DOHH2 (cell line): ENCODE measurements at regions not wholly inside any gene's neighbourhood (a gene's known extent, or its start where the extent isn't known, plus 50 kb on each side); places are given as distances from the start of the nearest gene placed in this dataset.
"Not testable (repeated sequence)": the region's sequence is repeated elsewhere in the genome, so short reads cannot be mapped to it uniquely, and the experiment has no call there.

Experiments
- H3F3A ChIP-seq: fragments of 200-600 bp; sonication (generic), shearing (Covaris generic); 2 replicates; pipeline ENCODE4 v1.6.0; 2016; ENCODE audit warnings: antibody characterized with exemption, mild to moderate bottlenecking; ENCODE audit not compliant: control insufficient read depth, insufficient read depth
- H3K27ac ChIP-seq: fragments of 200-600 bp; sonication (generic); 2 replicates; pipeline ENCODE4 v1.5.1; 2014; ENCODE audit warnings: low read depth, mild to moderate bottlenecking, low read length, moderate library complexity
- H3K27me3 ChIP-seq: fragments of 200-600 bp; sonication (generic); 2 replicates; pipeline ENCODE4 v1.6.1; 2014; ENCODE audit warnings: mild to moderate bottlenecking, low read length, mixed read lengths; ENCODE audit not compliant: control insufficient read depth
- H3K36me3 ChIP-seq: fragments of 200-600 bp; sonication (generic); 2 replicates; pipeline ENCODE4 v1.6.1; 2014; ENCODE audit warnings: mild to moderate bottlenecking, low read length, moderate library complexity, mixed read lengths; ENCODE audit not compliant: control insufficient read depth
- H3K4me1 ChIP-seq: fragments of 200-600 bp; sonication (generic); 2 replicates; pipeline ENCODE4 v1.6.1; 2014; ENCODE audit warnings: mild to moderate bottlenecking, low read length, mixed read lengths; ENCODE audit not compliant: control insufficient read depth
- H3K4me2 ChIP-seq: fragments of 200-600 bp; sonication (generic); 2 replicates; pipeline ENCODE4 v1.6.0; 2014; ENCODE audit warnings: mild to moderate bottlenecking, low read length, moderate library complexity
- H3K4me3 ChIP-seq: fragments of 200-600 bp; sonication (generic); 2 replicates; pipeline ENCODE4 v1.5.1; 2014; ENCODE audit warnings: mild to moderate bottlenecking, low read length, mixed read lengths
- H3K79me2 ChIP-seq: fragments of 200-600 bp; sonication (generic); 2 replicates; pipeline ENCODE4 v1.6.1; 2014; ENCODE audit warnings: mild to moderate bottlenecking, low read length, mixed read lengths; ENCODE audit not compliant: control insufficient read depth
- H3K9me2 ChIP-seq: fragments of 200-600 bp; sonication (generic); replicated peaks from 2 replicates; pipeline ENCODE4 v1.6.1; 2014; ENCODE audit warnings: mild to moderate bottlenecking, low read length, mixed read lengths; ENCODE audit not compliant: control insufficient read depth
- H3K9me3 ChIP-seq: fragments of 200-600 bp; sonication (generic); 2 replicates; pipeline ENCODE4 v1.6.1; 2014; ENCODE audit warnings: antibody characterized with exemption, low read length, mixed read lengths; ENCODE audit not compliant: control insufficient read depth, insufficient read depth
- H4K20me1 ChIP-seq: fragments of 200-600 bp; sonication (generic); 2 replicates; pipeline ENCODE4 v1.6.0; 2014; ENCODE audit warnings: low read depth, mild to moderate bottlenecking, antibody characterized with exemption, low read length, moderate library complexity; ENCODE audit not compliant: control insufficient read depth, insufficient read depth
- EZH2phosphoT487 ChIP-seq: fragments of 200-600 bp; sonication (generic); IDR thresholded peaks from 2 replicates; pipeline ENCODE4 v1.6.1; 2017; ENCODE audit warnings: borderline replicate concordance, mild to moderate bottlenecking, antibody characterized with exemption, low read length, moderate library complexity, mixed read lengths
- TF ChIP-seq, protein P1 (sequence below): fragments of 200-600 bp; sonication (generic); IDR thresholded peaks from one replicate; pipeline ENCODE4 v1.5.1; 2014; ENCODE audit warnings: antibody characterized with exemption, mild to moderate bottlenecking, low read depth, low read length; ENCODE audit not compliant: poor library complexity, severe bottlenecking

GRCh38 chr13:83761631-83762030 is 120.6 kb downstream of the SLITRK1 start:
- Histone ChIP-seq H3K4me1 (no peaks in the 10 kb centered on the region), H3K4me2 (no peak overlapping the region), H3K27me3 (no peaks in the 10 kb centered on the region), H3F3A (no peaks in the 10 kb centered on the region), H3K36me3 (no peaks in the 10 kb centered on the region), H3K79me2 (no peaks in the 10 kb centered on the region), H4K20me1 (no peaks in the 10 kb centered on the region), H3K9me3 (no peaks in the 10 kb centered on the region), H3K4me3 (no peak overlapping the region), H3K9me2 (no peaks in the 10 kb centered on the region), H3K27ac (no peak overlapping the region)
- TF ChIP-seq, protein P1, sequence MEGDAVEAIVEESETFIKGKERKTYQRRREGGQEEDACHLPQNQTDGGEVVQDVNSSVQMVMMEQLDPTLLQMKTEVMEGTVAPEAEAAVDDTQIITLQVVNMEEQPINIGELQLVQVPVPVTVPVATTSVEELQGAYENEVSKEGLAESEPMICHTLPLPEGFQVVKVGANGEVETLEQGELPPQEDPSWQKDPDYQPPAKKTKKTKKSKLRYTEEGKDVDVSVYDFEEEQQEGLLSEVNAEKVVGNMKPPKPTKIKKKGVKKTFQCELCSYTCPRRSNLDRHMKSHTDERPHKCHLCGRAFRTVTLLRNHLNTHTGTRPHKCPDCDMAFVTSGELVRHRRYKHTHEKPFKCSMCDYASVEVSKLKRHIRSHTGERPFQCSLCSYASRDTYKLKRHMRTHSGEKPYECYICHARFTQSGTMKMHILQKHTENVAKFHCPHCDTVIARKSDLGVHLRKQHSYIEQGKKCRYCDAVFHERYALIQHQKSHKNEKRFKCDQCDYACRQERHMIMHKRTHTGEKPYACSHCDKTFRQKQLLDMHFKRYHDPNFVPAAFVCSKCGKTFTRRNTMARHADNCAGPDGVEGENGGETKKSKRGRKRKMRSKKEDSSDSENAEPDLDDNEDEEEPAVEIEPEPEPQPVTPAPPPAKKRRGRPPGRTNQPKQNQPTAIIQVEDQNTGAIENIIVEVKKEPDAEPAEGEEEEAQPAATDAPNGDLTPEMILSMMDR = no peak
- TF ChIP-seq EZH2phosphoT487 = no peak

DNA sequence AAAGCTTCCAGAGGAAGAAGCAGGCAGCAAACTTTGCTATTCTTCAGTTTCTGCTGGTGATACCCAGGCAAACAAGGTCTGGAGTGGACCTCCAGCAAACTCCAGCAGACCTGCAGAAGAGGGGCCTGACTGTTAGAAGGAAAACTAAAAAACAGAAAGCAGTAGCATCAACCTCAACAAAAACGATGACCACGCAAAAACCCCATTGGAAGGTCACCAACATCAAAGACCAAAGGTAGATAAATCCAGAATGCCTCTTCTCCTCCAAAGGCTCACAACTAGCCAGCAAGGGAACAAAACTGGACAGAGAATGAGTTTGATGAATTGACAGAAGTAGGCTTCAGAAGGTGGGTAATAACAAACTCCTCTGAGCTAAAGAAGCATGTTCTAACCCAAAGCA is 127.1 kb downstream of the SLITRK1 start:
- H3K36me3 ChIP-seq, H3K9me3 ChIP-seq, H3K9me2 ChIP-seq, H3K79me2 ChIP-seq, H3K27me3 ChIP-seq, H3K4me3 ChIP-seq, H3K4me1 ChIP-seq, H3F3A ChIP-seq, H3K4me2 ChIP-seq, H4K20me1 ChIP-seq, H3K27ac ChIP-seq: not testable (repeated sequence)

DNA sequence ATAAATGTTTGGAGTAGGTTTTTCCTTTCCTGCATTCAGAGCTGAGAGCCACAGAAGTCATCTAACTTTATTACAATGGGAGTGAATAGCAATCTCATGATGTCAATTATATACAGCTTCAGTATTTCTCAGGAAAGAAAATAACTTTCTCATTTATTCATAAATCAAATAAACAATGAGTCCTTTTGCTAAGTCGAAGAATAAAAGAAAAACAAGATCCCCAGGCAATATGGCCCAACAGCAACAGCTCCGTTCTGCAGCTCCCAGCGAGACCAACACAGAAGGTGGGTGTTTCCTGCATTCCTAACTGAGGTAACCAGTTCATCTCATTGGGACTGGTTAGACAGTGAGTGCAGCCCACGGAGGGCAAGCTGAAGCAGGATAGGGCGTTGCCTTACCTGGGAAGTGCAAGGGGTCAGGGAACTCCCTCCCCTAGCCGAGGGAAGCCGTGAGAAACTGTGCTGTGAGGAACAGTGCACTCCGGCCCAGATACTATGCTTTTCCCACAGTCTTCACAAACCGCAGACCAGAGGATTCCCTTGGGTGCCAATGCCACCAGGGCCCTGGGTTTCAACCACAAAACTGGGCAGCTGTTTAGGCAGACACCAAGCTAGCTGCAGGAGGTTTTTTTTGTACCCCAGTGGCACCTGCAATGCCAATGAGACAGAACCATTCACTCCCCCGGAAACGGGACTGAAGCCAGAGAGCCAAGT is 128.2 kb downstream of the SLITRK1 start:
- no peak for TF ChIP-seq EZH2phosphoT487
- TF ChIP-seq, protein P1 = no peak
- Histone ChIP-seq H3K27ac (no peak overlapping the region), H3K36me3 (no peaks in the 10 kb centered on the region), H3K9me3 (no peaks in the 10 kb centered on the region; the same call in 1 of the 2 replicates), H3F3A (no peaks in the 10 kb centered on the region), H3K4me2 (no peak overlapping the region), H4K20me1 (no peaks in the 10 kb centered on the region), H3K4me1 (no peaks in the 10 kb centered on the region), H3K9me2 (no peaks in the 10 kb centered on the region), H3K4me3 (no peak overlapping the region), H3K27me3 (no peaks in the 10 kb centered on the region), H3K79me2 (no peaks in the 10 kb centered on the region)

- Histone ChIP-seq H3K36me3 (no peaks in the 10 kb centered on the region), H3K4me3 (no peak overlapping the region), H3K9me2 (no peaks in the 10 kb centered on the region), H3K27ac (no peak overlapping the region), H3K9me3 (no peaks in the 10 kb centered on the region; the same call in 1 of the 2 replicates), H3K79me2 (no peaks in the 10 kb centered on the region), H3K4me2 (no peak overlapping the region), H3K4me1 (no peaks in the 10 kb centered on the region), H3K27me3 (no peaks in the 10 kb centered on the region), H3F3A (no peaks in the 10 kb centered on the region), H4K20me1 (no peaks in the 10 kb centered on the region)
- TF ChIP-seq, protein P1 = no peak
Observed at GRCh38 chr13:83752141-83752540, 130.1 kb downstream of the SLITRK1 start.
